Sigmoid colon (tissue), 3 donors: ENCODE measurements at regions not wholly inside any gene's neighbourhood (a gene's known extent, or its start where the extent isn't known, plus 50 kb on each side); places are given as distances from the start of the nearest gene placed in this dataset.

Experiments used
- POLR2A ChIP-seq, 2 donors: fragments of 450-650 bp; IDR thresholded peaks; one replicate each; pipeline ENCODE4 v1.6.1; 2016; ENCODE audit warnings: antibody characterized with exemption in 2 of 2, mild to moderate bottlenecking in 2 of 2, moderate library complexity in 2 of 2
- TF ChIP-seq, protein P1 (sequence below), 4 experiments: fragments of 450-650 bp in 3 of 4; fragments of 200-600 bp in 1 of 4; IDR thresholded peaks; one replicate each; pipeline ENCODE4 v1.5.1; 2016 to 2019; ENCODE audit warnings: antibody characterized with exemption in 4 of 4, mild to moderate bottlenecking in 3 of 4, moderate library complexity in 2 of 4

DNA sequence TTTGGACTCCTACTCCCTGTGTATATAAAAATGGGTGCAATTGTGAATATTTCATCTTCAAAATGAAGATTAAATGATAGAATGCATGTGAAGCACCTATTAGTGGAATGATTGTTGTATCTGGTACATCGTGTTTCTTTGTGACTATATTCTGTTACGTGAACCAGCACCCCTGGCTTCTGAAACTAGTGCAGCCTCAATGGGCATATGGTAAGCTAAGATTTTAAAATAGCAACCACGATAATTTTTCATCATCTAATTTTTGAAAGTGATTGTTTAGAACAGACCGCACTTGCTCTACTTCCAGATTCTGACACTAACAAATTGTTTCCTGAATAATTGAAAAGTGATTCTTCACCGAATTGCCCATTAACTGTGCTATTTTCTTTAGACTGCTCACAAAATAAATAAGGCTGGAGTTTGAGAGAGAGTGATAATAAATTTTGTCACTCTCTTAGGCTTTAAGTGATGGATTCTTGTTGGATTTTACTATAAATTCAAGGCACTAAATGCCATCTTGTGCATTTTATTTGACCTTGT, 806.1 kb upstream of the LRATD1 start:
- TF ChIP-seq, protein P1, sequence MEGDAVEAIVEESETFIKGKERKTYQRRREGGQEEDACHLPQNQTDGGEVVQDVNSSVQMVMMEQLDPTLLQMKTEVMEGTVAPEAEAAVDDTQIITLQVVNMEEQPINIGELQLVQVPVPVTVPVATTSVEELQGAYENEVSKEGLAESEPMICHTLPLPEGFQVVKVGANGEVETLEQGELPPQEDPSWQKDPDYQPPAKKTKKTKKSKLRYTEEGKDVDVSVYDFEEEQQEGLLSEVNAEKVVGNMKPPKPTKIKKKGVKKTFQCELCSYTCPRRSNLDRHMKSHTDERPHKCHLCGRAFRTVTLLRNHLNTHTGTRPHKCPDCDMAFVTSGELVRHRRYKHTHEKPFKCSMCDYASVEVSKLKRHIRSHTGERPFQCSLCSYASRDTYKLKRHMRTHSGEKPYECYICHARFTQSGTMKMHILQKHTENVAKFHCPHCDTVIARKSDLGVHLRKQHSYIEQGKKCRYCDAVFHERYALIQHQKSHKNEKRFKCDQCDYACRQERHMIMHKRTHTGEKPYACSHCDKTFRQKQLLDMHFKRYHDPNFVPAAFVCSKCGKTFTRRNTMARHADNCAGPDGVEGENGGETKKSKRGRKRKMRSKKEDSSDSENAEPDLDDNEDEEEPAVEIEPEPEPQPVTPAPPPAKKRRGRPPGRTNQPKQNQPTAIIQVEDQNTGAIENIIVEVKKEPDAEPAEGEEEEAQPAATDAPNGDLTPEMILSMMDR (IDR thresholded peaks at IDR 0.05), result no peak
- TF ChIP-seq POLR2A (IDR thresholded peaks at IDR 0.05), result no peak
